SK-N-SH (cell line): ENCODE measurements at regions not wholly inside any gene's neighbourhood (a gene's known extent, or its start where the extent isn't known, plus 50 kb on each side); places are given as distances from the start of the nearest gene placed in this dataset.

ENCODE experiments used
- CTCF ChIA-PET: fragments of 300-600, 350-600 bp; formaldehyde crosslinking; extraction: SDS; loops from one replicate; lab custom pipeline; 2021; lab: Yijun Ruan, JAX
- POLR2A ChIA-PET: fragments of 350-600 bp; sonication (Branson Sonifier 250); formaldehyde crosslinking; extraction: SDS; loops from one replicate; lab custom pipeline; 2020; ENCODE audit warnings: antibody characterized with exemption, inconsistent platforms; lab: Yijun Ruan, JAX
- DNase-seq: peaks from one replicate; pipeline ENCODE4 v3.0.0; 2012
- H2AFZ ChIP-seq: fragments of 200-600 bp; sonication (generic); 2 replicates; pipeline ENCODE4 v1.8.1; 2016; ENCODE audit warnings: antibody characterized with exemption, mild to moderate bottlenecking, low read depth
- H3F3A ChIP-seq: fragments of 200-600 bp; sonication (generic); replicated peaks from 2 replicates; pipeline ENCODE3; 2016; ENCODE audit warnings: antibody characterized with exemption, mild to moderate bottlenecking; ENCODE audit not compliant: insufficient read depth
- H3K27ac ChIP-seq, 2 experiments: fragments of 200-500 bp in 1 of 2; fragments of 200-600 bp in 1 of 2; sonication (Bioruptor generic) in 1 of 2; sonication (generic), shearing (Covaris generic) in 1 of 2; 2 replicates each; pipeline versions ENCODE4 v1.5.1 to v1.6.1; 2014 to 2016; ENCODE audit warnings: low read depth in 2 of 2, inconsistent platforms in 1 of 2, low read length in 1 of 2, mild to moderate bottlenecking in 1 of 2, mixed read lengths in 1 of 2
- H3K27me3 ChIP-seq: fragments of 200-600 bp; sonication (generic), shearing (Covaris generic); 2 replicates; pipeline ENCODE4 v1.6.1; 2016; ENCODE audit warnings: mixed run types; ENCODE audit not compliant: insufficient read depth
- H3K36me3 ChIP-seq, 2 experiments: fragments of 200-500 bp in 1 of 2; fragments of 200-600 bp in 1 of 2; sonication (Bioruptor generic) in 1 of 2; sonication (generic) in 1 of 2; replicated peaks in 1 of 2; 2 replicates each; pipeline versions ENCODE3 to v1.5.1; 2014 to 2016; ENCODE audit warnings: low read length in 1 of 2, mild to moderate bottlenecking in 1 of 2; ENCODE audit not compliant: insufficient read depth in 2 of 2, control insufficient read depth in 1 of 2
- H3K4me1 ChIP-seq, 2 experiments: fragments of 200-500 bp in 1 of 2; fragments of 200-600 bp in 1 of 2; sonication (Bioruptor generic) in 1 of 2; sonication (generic), shearing (Covaris generic) in 1 of 2; 2 replicates each; pipeline versions ENCODE4 v1.5.1 to v1.6.1; 2014 to 2016; ENCODE audit warnings: low read depth in 1 of 2, low read length in 1 of 2, mixed run types in 1 of 2; ENCODE audit not compliant: insufficient read depth in 2 of 2, control insufficient read depth in 1 of 2
- H3K4me2 ChIP-seq: fragments of 200-600 bp; sonication (generic), shearing (Covaris generic); 2 replicates; pipeline ENCODE4 v1.6.1; 2017; ENCODE audit warnings: mixed run types
- H3K4me3 ChIP-seq, 2 experiments: fragments of 200-500 bp in 1 of 2; fragments of 200-600 bp in 1 of 2; sonication (Bioruptor generic) in 1 of 2; sonication (generic), shearing (Covaris generic) in 1 of 2; 2 replicates each; pipeline versions ENCODE4 v1.5.1 to v1.8.1; 2014 to 2016; ENCODE audit warnings: low read depth in 2 of 2, inconsistent platforms in 1 of 2, low read length in 1 of 2, mild to moderate bottlenecking in 1 of 2, mixed read lengths in 1 of 2, moderate library complexity in 1 of 2
- H3K79me2 ChIP-seq: fragments of 200-600 bp; sonication (generic); 2 replicates; pipeline ENCODE4 v1.8.1; 2017; ENCODE audit warnings: mild to moderate bottlenecking; ENCODE audit not compliant: insufficient read depth
- H3K9ac ChIP-seq: fragments of 200-600 bp; sonication (generic); 2 replicates; pipeline ENCODE4 v1.6.1; 2017; ENCODE audit warnings: mixed run types
- H3K9me2 ChIP-seq: fragments of 200-600 bp; sonication (generic); 2 replicates; pipeline ENCODE4 v1.6.1; 2017; ENCODE audit warnings: mixed run types
- H3K9me3 ChIP-seq: fragments of 200-600 bp; sonication (generic); 2 replicates; pipeline ENCODE4 v1.6.1; 2017; ENCODE audit warnings: mixed run types, mild to moderate bottlenecking, moderate library complexity
- H4K20me1 ChIP-seq: fragments of 200-600 bp; sonication (generic); 2 replicates; pipeline ENCODE4 v1.6.1; 2017; ENCODE audit warnings: mild to moderate bottlenecking, mixed run types; ENCODE audit not compliant: insufficient read depth
- ELF1 ChIP-seq: IDR thresholded peaks from 2 replicates; pipeline ENCODE4 v1.4.0; 2012
- FOXJ3 ChIP-seq: sonication (generic); formaldehyde crosslinking; IDR thresholded peaks from 2 replicates; pipeline ENCODE4 v1.5.1; 2020; ENCODE audit warnings: mild to moderate bottlenecking, missing genetic modification reagents
- FOXM1 ChIP-seq: IDR thresholded peaks from 2 replicates; pipeline ENCODE4 v1.4.0; 2012; ENCODE audit warnings: low read depth, mild to moderate bottlenecking
- GATA2 ChIP-seq: sonication (generic); formaldehyde crosslinking; IDR thresholded peaks from 2 replicates; pipeline ENCODE4 v1.5.0; 2020; ENCODE audit warnings: mild to moderate bottlenecking, missing genetic modification reagents
- JUND ChIP-seq: IDR thresholded peaks from 2 replicates; pipeline ENCODE4 v1.4.0; 2012
- NRF1 ChIP-seq: IDR thresholded peaks from 2 replicates; pipeline ENCODE4 v1.6.1; 2012; ENCODE audit warnings: low read depth, mild to moderate bottlenecking, low read length
- PBX3 ChIP-seq: IDR thresholded peaks from 2 replicates; pipeline ENCODE4; 2012
- RCOR1 ChIP-seq: fragments of 150-350 bp; IDR thresholded peaks from 2 replicates; pipeline ENCODE4 v1.6.1; 2017; ENCODE audit warnings: antibody characterized with exemption, low read length
- RFX5 ChIP-seq: IDR thresholded peaks from 2 replicates; pipeline ENCODE4 v1.6.1; 2012; ENCODE audit warnings: mild to moderate bottlenecking, improper control_type of control experiment, low read length
- SMC3 ChIP-seq: IDR thresholded peaks from 2 replicates; pipeline ENCODE4 v1.6.1; 2012; ENCODE audit warnings: low read depth, low read length, improper control_type of control experiment
- TAF1 ChIP-seq: IDR thresholded peaks from 2 replicates; pipeline ENCODE4 v1.6.1; 2012; ENCODE audit warnings: low read depth, mild to moderate bottlenecking, low read length, moderate library complexity, borderline replicate concordance
- WGBS: methylation state at CpG from one replicate; pipeline ENCODE4 v1.1.6; 2017; ENCODE audit warnings: low lambda C conversion rate; 5-methylcytosine and 5-hydroxymethylcytosine counted together
- TF ChIP-seq, protein P1 (sequence below): IDR thresholded peaks from 2 replicates; pipeline ENCODE4 v1.4.0; 2012; ENCODE audit warnings: low read depth, borderline replicate concordance

GRCh38 chr4:130851932-130852331 lies 1756.0 kb downstream of the C4orf33 start:
- H3F3A ChIP-seq: no peaks in the 10 kb centered on the region
- no peak overlapping the region for H3K9ac ChIP-seq
- H3K4me1 ChIP-seq: no peaks in the 10 kb centered on the region
- TF ChIP-seq FOXJ3 (CRISPR knock-in tag) (no peak), RCOR1 (no peak), GATA2 (no peak), SMC3 (no peak), PBX3 (no peak), ELF1 (no peak), JUND (no peak), FOXM1 (no peak), TAF1 (no peak), NRF1 (no peak)
- TF ChIP-seq, protein P1, sequence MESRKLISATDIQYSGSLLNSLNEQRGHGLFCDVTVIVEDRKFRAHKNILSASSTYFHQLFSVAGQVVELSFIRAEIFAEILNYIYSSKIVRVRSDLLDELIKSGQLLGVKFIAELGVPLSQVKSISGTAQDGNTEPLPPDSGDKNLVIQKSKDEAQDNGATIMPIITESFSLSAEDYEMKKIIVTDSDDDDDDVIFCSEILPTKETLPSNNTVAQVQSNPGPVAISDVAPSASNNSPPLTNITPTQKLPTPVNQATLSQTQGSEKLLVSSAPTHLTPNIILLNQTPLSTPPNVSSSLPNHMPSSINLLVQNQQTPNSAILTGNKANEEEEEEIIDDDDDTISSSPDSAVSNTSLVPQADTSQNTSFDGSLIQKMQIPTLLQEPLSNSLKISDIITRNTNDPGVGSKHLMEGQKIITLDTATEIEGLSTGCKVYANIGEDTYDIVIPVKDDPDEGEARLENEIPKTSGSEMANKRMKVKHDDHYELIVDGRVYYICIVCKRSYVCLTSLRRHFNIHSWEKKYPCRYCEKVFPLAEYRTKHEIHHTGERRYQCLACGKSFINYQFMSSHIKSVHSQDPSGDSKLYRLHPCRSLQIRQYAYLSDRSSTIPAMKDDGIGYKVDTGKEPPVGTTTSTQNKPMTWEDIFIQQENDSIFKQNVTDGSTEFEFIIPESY: no peak
- TF ChIP-seq, all 33 proteins: peak for 0
- Histone ChIP-seq H3K9me3 (no peaks in the 10 kb centered on the region), H3K79me2 (no peaks in the 10 kb centered on the region), H3K36me3 (no peaks in the 10 kb centered on the region), H3K27ac (no peak overlapping the region), H3K4me3 (no peak overlapping the region), H3K9me2 (no peaks in the 10 kb centered on the region), H3K4me2 (no peak overlapping the region), H3K27me3 (no peaks in the 10 kb centered on the region), H4K20me1 (no peaks in the 10 kb centered on the region), H2AFZ (no peak overlapping the region)
- 13% methylated on average over 3 of the region's 3 CpGs for WGBS
- CTCF ChIA-PET: no interaction called here
- POLR2A ChIA-PET: no interaction called here
- DNase-seq: no peak

DNA sequence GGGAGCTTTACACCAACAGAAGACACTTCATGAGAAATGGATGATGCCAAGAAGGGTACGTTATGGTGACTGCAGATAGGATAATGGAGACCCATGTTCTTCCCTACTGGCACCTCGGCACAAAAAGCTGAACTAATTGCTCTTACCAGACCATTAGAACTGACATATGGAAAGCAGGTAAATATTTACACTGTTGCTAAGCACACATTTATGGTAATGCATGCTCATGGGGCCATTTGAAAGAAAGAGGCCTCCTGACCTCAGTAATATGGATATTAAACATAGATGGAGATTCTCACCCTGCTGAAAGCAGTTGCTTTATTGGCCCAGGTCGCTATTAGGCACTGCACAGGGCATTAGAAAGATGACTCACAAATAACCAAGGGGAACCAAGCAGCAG lies 1759.6 kb downstream of the C4orf33 start:
- TF ChIP-seq RFX5: no peak
- 0% methylated on average over 3 of the region's 3 CpGs for WGBS
- CTCF ChIA-PET: no interaction called here

More for the DNA sequence above, 1759.6 kb downstream of the C4orf33 start:
- H3K27ac ChIP-seq: no peak overlapping the region
- H3K9me3 ChIP-seq: no peaks in the 10 kb centered on the region
- no peaks in the 10 kb centered on the region for H3K36me3 ChIP-seq
- no peak overlapping the region for H2AFZ ChIP-seq
- H3K9ac ChIP-seq: no peak overlapping the region
- H3K4me1 ChIP-seq: no peaks in the 10 kb centered on the region
- no peaks in the 10 kb centered on the region for H3K9me2 ChIP-seq
- POLR2A ChIA-PET: no interaction called here
- no peak for DNase-seq
- H4K20me1 ChIP-seq: no peaks in the 10 kb centered on the region
- H3F3A ChIP-seq: no peaks in the 10 kb centered on the region
- H3K4me3 ChIP-seq: no peak overlapping the region
- H3K79me2 ChIP-seq: no peaks in the 10 kb centered on the region
- H3K27me3 ChIP-seq: no peaks in the 10 kb centered on the region
- H3K4me2 ChIP-seq: no peak overlapping the region
